ENCODE measurements at regions not wholly inside any gene's neighbourhood (a gene's known extent, or its start where the extent isn't known, plus 50 kb on each side); places are given as distances from the start of the nearest gene placed in this dataset.
"Not testable (repeated sequence)": the region's sequence is repeated elsewhere in the genome, so short reads cannot be mapped to it uniquely, and the experiment has no call there.

DNA sequence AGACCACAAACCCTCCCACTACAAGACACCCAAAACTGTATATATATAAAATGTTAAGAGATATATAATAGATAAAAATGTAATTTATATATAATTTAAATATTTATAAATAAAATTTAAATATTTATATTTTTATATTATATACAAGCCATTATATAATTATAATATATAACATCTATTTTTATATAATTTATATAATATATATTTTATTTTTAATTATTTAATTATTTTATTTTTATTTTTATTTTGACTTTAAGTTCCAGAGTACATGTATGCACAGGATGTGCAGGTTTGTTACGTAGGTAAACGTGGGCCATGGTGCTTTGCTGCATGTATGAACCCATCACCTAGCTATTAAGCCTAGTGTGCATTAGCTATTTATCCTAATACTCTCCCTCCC lies 1090.2 kb downstream of the NXPH1 start:
- Histone ChIP-seq H3K27ac (no peak overlapping the region), H3K36me3 (ENCODE audit: control insufficient read depth, insufficient read depth, low read length) (no peaks in the 10 kb centered on the region), H2AFZ (no peak overlapping the region), H3K4me2 (ENCODE audit: low read length) (no peak overlapping the region), H3K27me3 (ENCODE audit: control insufficient read depth, insufficient read depth, low read length) (no peaks in the 10 kb centered on the region), H3K9me3 (ENCODE audit: control insufficient read depth, low read length) (no peaks in the 10 kb centered on the region), H3K4me1 (no peaks in the 10 kb centered on the region), H3K79me2 (no peaks in the 10 kb centered on the region), H3K9ac (no peak overlapping the region), H3K4me3 (ENCODE audit: low read depth, low read length) (no peak overlapping the region)
- TF ChIP-seq, protein P1, sequence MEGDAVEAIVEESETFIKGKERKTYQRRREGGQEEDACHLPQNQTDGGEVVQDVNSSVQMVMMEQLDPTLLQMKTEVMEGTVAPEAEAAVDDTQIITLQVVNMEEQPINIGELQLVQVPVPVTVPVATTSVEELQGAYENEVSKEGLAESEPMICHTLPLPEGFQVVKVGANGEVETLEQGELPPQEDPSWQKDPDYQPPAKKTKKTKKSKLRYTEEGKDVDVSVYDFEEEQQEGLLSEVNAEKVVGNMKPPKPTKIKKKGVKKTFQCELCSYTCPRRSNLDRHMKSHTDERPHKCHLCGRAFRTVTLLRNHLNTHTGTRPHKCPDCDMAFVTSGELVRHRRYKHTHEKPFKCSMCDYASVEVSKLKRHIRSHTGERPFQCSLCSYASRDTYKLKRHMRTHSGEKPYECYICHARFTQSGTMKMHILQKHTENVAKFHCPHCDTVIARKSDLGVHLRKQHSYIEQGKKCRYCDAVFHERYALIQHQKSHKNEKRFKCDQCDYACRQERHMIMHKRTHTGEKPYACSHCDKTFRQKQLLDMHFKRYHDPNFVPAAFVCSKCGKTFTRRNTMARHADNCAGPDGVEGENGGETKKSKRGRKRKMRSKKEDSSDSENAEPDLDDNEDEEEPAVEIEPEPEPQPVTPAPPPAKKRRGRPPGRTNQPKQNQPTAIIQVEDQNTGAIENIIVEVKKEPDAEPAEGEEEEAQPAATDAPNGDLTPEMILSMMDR (IDR thresholded peaks at IDR 0.05): no peak

DNA sequence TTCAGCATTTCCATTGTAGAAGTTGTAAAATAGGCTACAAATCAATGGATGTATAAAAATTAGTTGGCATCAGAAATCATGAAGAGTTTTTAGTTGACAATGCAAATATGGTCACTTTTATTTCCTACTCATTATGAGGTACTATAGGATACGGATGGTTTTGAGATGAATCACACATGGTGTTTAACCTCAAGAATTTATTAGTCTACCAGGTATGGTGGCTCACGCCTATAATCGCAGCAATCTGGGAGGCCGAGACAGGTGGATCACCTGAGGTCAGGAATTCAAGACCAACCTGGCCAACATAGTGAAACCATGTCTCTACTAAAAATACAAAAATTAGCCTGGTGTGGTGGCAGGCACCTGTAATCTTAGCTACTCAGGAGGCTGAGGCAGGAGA lies 1119.0 kb downstream of the NXPH1 start:
- H3K79me2 ChIP-seq; H3K4me1 ChIP-seq; H2AFZ ChIP-seq; H3K9me3 ChIP-seq (ENCODE audit: control insufficient read depth, low read length); H3K36me3 ChIP-seq (ENCODE audit: control insufficient read depth, insufficient read depth, low read length); H3K4me3 ChIP-seq (ENCODE audit: low read depth, low read length); H3K9ac ChIP-seq; H3K4me2 ChIP-seq (ENCODE audit: low read length); H3K27ac ChIP-seq; H3K27me3 ChIP-seq (ENCODE audit: control insufficient read depth, insufficient read depth, low read length): not testable (repeated sequence)

GRCh38 chr7:9557853-9558252 lies 1124.4 kb downstream of the NXPH1 start:
- Histone ChIP-seq H3K27me3 (ENCODE audit: control insufficient read depth, insufficient read depth, low read length) (no peaks in the 10 kb centered on the region), H3K4me3 (ENCODE audit: low read depth, low read length) (no peak overlapping the region), H3K4me2 (ENCODE audit: low read length) (no peak overlapping the region), H3K79me2 (no peaks in the 10 kb centered on the region), H3K9me3 (ENCODE audit: control insufficient read depth, low read length) (no peaks in the 10 kb centered on the region), H3K4me1 (no peaks in the 10 kb centered on the region), H3K36me3 (ENCODE audit: control insufficient read depth, insufficient read depth, low read length) (no peaks in the 10 kb centered on the region), H3K9ac (no peak overlapping the region), H3K27ac (no peak overlapping the region), H2AFZ (no peak overlapping the region)
- TF ChIP-seq, protein P1 (IDR thresholded peaks at IDR 0.05): no peak

- H3K79me2 ChIP-seq: no peaks in the 10 kb centered on the region
- H3K27ac ChIP-seq: no peak overlapping the region
- no peaks in the 10 kb centered on the region for H3K4me1 ChIP-seq
- no peak overlapping the region for H3K9ac ChIP-seq
- TF ChIP-seq, protein P1 (IDR thresholded peaks at IDR 0.05): no peak
- H3K9me3 ChIP-seq (ENCODE audit: control insufficient read depth, low read length): no peaks in the 10 kb centered on the region
- no peak overlapping the region for H3K4me3 ChIP-seq (ENCODE audit: low read depth, low read length)
- H3K4me2 ChIP-seq (ENCODE audit: low read length): no peak overlapping the region
- H3K36me3 ChIP-seq (ENCODE audit: control insufficient read depth, insufficient read depth, low read length): no peaks in the 10 kb centered on the region
- H2AFZ ChIP-seq: no peak overlapping the region
- no peaks in the 10 kb centered on the region for H3K27me3 ChIP-seq (ENCODE audit: control insufficient read depth, insufficient read depth, low read length)
Measured at GRCh38 chr7:9575716-9576115, 1142.3 kb downstream of the NXPH1 start.

- no peak overlapping the region for H2AFZ ChIP-seq
- H3K36me3 ChIP-seq (ENCODE audit: control insufficient read depth, insufficient read depth, low read length): no peaks in the 10 kb centered on the region
- TF ChIP-seq, protein P1 (IDR thresholded peaks at IDR 0.05): no peak
- no peak overlapping the region for H3K9ac ChIP-seq
- H3K79me2 ChIP-seq: no peaks in the 10 kb centered on the region
- H3K4me1 ChIP-seq: no peaks in the 10 kb centered on the region
- no peak overlapping the region for H3K4me3 ChIP-seq (ENCODE audit: low read depth, low read length)
- no peak overlapping the region for H3K27ac ChIP-seq
- H3K4me2 ChIP-seq (ENCODE audit: low read length): no peak overlapping the region
- no peaks in the 10 kb centered on the region for H3K27me3 ChIP-seq (ENCODE audit: control insufficient read depth, insufficient read depth, low read length)
- H3K9me3 ChIP-seq (ENCODE audit: control insufficient read depth, low read length): no peaks in the 10 kb centered on the region
Measured at GRCh38 chr7:9582824-9583223, 1149.4 kb downstream of the NXPH1 start.

All from parathyroid adenoma (tissue), 2 donors.